ENCODE measurements at regions not wholly inside any gene's neighbourhood (a gene's known extent, or its start where the extent isn't known, plus 50 kb on each side); places are given as distances from the start of the nearest gene placed in this dataset.

GRCh38 chr4:146027761-146028160 is 89.1 kb upstream of the ZNF827 start:
- DNase-seq = no peak

GRCh38 chr4:146023334-146023967 is 84.8 kb upstream of the ZNF827 start:
- no peak for DNase-seq

- DNase-seq = no peak
Measured at GRCh38 chr4:146022541-146022940, 83.9 kb upstream of the ZNF827 start.

- DNase-seq = no peak
Measured at GRCh38 chr4:146018247-146018646, 79.6 kb upstream of the ZNF827 start.

- no peak for DNase-seq
Measured at GRCh38 chr4:146004730-146005129, 66.1 kb upstream of the ZNF827 start.

- DNase-seq = no peak
Measured at GRCh38 chr4:145988628-145989027, 50.0 kb upstream of the ZNF827 start.

Measured in nucleus accumbens (tissue), 56 donors.